Lower leg skin (tissue), 4 donors: ENCODE measurements at regions not wholly inside any gene's neighbourhood (a gene's known extent, or its start where the extent isn't known, plus 50 kb on each side); places are given as distances from the start of the nearest gene placed in this dataset.
"Not testable (repeated sequence)": the region's sequence is repeated elsewhere in the genome, so short reads cannot be mapped to it uniquely, and the experiment has no call there.

Experiments
- DNase-seq, 2 donors: peaks; one replicate each; pipeline ENCODE4 v3.0.0-alpha.2; 2019; ENCODE audit warnings: low spot score in 2 of 2
- H3K4me3 ChIP-seq: fragments of 200-600 bp; sonication (generic); 2 replicates; pipeline ENCODE4 v1.5.1; 2017; ENCODE audit warnings: mild to moderate bottlenecking, low read depth; ENCODE audit not compliant: poor library complexity, severe bottlenecking
- CTCF ChIP-seq, 3 donors: fragments of 450-650 bp; IDR thresholded peaks; one replicate each; pipeline ENCODE4 v1.5.1; 2016; ENCODE audit warnings: antibody characterized with exemption in 3 of 3, mild to moderate bottlenecking in 3 of 3, moderate library complexity in 2 of 3
- POLR2A ChIP-seq, 2 donors: fragments of 450-650 bp; IDR thresholded peaks; one replicate each; pipeline ENCODE4 v1.6.1; 2016 to 2017; ENCODE audit warnings: antibody characterized with exemption in 2 of 2, mild to moderate bottlenecking in 1 of 2, moderate library complexity in 1 of 2
- WGBS, 2 donors: methylation state at CpG; one replicate each; pipeline ENCODE4 v1.1.5; 2018; 5-methylcytosine and 5-hydroxymethylcytosine counted together
- intact Hi-C: fragments of 100-400 bp; cut with DNase I; formaldehyde crosslinking; loops from one replicate; pipeline ENCODE4 v1.15.0; 2023; ENCODE audit warnings: low total_unique reads

- TF ChIP-seq CTCF (IDR thresholded peaks at IDR 0.05), result no peak
- no peak for TF ChIP-seq POLR2A (IDR thresholded peaks at IDR 0.05)
- DNase-seq, result peak in 1 of 2 donors; percentile 72
- WGBS, 2 donors, result 75 to 77% methylated on average over 13 of the region's 13 CpGs
- intact Hi-C loops, result no loop called here
- H3K4me3 ChIP-seq, result no peak overlapping the region
Measured at GRCh38 chr7:149633976-149634945, 136.7 kb upstream of the ZNF746 start.

- H3K4me3 ChIP-seq, intact Hi-C loops, DNase-seq: not testable (repeated sequence)
- WGBS, 2 donors, result 81 to 90% methylated on average over 11 of the region's 11 CpGs
Measured at GRCh38 chr7:149628361-149629149, 130.9 kb upstream of the ZNF746 start.

GRCh38 chr7:149627911-149628310 is 130.3 kb upstream of the ZNF746 start:
- WGBS, 2 donors, result 51 to 74% methylated on average over 3 of the region's 3 CpGs
- intact Hi-C loops, result no loop called here

GRCh38 chr7:149626972-149627371 is 129.4 kb upstream of the ZNF746 start:
- no peak for DNase-seq
- 77 to 79% methylated on average over 10 of the region's 10 CpGs for WGBS, 2 donors
- intact Hi-C loops, result no loop called here
- H3K4me3 ChIP-seq, result no peak overlapping the region
- TF ChIP-seq POLR2A (IDR thresholded peaks at IDR 0.05), result no peak
- TF ChIP-seq CTCF (IDR thresholded peaks at IDR 0.05), result no peak

More at GRCh38 chr7:149627911-149628310, 130.3 kb upstream of the ZNF746 start:
- H3K4me3 ChIP-seq, result no peak overlapping the region
- no peak for DNase-seq
- no peak for TF ChIP-seq POLR2A (IDR thresholded peaks at IDR 0.05)
- TF ChIP-seq CTCF (IDR thresholded peaks at IDR 0.05), result no peak

GRCh38 chr7:149625947-149626392 is 128.4 kb upstream of the ZNF746 start:
- no peak overlapping the region for H3K4me3 ChIP-seq
- intact Hi-C loops, result no loop called here
- WGBS, 2 donors, result 49 to 52% methylated on average over 7 of the region's 7 CpGs
- TF ChIP-seq POLR2A (IDR thresholded peaks at IDR 0.05) (no peak), CTCF (IDR thresholded peaks at IDR 0.05) (no peak)
- DNase-seq, result no peak
